ENCODE measurements at regions not wholly inside any gene's neighbourhood (a gene's known extent, or its start where the extent isn't known, plus 50 kb on each side); places are given as distances from the start of the nearest gene placed in this dataset.

- no peak for DNase-seq (ENCODE audit: low read depth, low spot score)
- peaks cover 3% of the 10 kb centered on the region for H3K4me1 ChIP-seq (ENCODE audit: insufficient read depth, insufficient read length)
Observed at GRCh38 chr3:17891139-17891856, 148.9 kb upstream of the TBC1D5 start.

GRCh38 chr3:17885986-17886385, 143.6 kb upstream of the TBC1D5 start:
- TF ChIP-seq YY1 (IDR thresholded peaks at IDR 0.05; ENCODE audit: insufficient read depth, insufficient read length) (no peak), SUZ12 (IDR thresholded peaks at IDR 0.05; ENCODE audit: extremely low read depth, insufficient read depth, insufficient read length) (no peak), ZNF274 (IDR thresholded peaks at IDR 0.05; ENCODE audit: low read depth, low read length) (no peak)

More at GRCh38 chr3:17891139-17891856, 148.9 kb upstream of the TBC1D5 start:
- H3K9ac ChIP-seq (ENCODE audit: insufficient read length, low read depth) = no peak overlapping the region
- no peaks in the 10 kb centered on the region for H3K36me3 ChIP-seq (ENCODE audit: insufficient read depth, insufficient read length, low read length)
- no peaks in the 10 kb centered on the region for H3K27me3 ChIP-seq (ENCODE audit: insufficient read depth, insufficient read length)
- no peaks in the 10 kb centered on the region for H3K9me3 ChIP-seq (ENCODE audit: insufficient read depth, low read length)
- TF ChIP-seq SUZ12 (IDR thresholded peaks at IDR 0.05; ENCODE audit: extremely low read depth, insufficient read depth, insufficient read length) (no peak), ZNF274 (IDR thresholded peaks at IDR 0.05; ENCODE audit: low read depth, low read length) (no peak), YY1 (IDR thresholded peaks at IDR 0.05; ENCODE audit: insufficient read depth, insufficient read length) (no peak)
- H3K4me3 ChIP-seq (ENCODE audit: insufficient read length, low read depth) = no peak overlapping the region

GRCh38 chr3:17882981-17883380, 140.6 kb upstream of the TBC1D5 start:
- H3K27me3 ChIP-seq (ENCODE audit: insufficient read depth, insufficient read length) = no peaks in the 10 kb centered on the region
- no peak overlapping the region for H3K4me3 ChIP-seq (ENCODE audit: insufficient read length, low read depth)
- H3K36me3 ChIP-seq (ENCODE audit: insufficient read depth, insufficient read length, low read length) = peaks cover 3% of the 10 kb centered on the region
- TF ChIP-seq ZNF274 (IDR thresholded peaks at IDR 0.05; ENCODE audit: low read depth, low read length) = no peak
- TF ChIP-seq YY1 (IDR thresholded peaks at IDR 0.05; ENCODE audit: insufficient read depth, insufficient read length) = no peak
- no peak for TF ChIP-seq SUZ12 (IDR thresholded peaks at IDR 0.05; ENCODE audit: extremely low read depth, insufficient read depth, insufficient read length)
- H3K9ac ChIP-seq (ENCODE audit: insufficient read length, low read depth) = no peak overlapping the region
- no peaks in the 10 kb centered on the region for H3K9me3 ChIP-seq (ENCODE audit: insufficient read depth, low read length)
- DNase-seq (ENCODE audit: low read depth, low spot score) = no peak
- no peaks in the 10 kb centered on the region for H3K4me1 ChIP-seq (ENCODE audit: insufficient read depth, insufficient read length)

More at GRCh38 chr3:17885986-17886385, 143.6 kb upstream of the TBC1D5 start:
- no peaks in the 10 kb centered on the region for H3K27me3 ChIP-seq (ENCODE audit: insufficient read depth, insufficient read length)
- H3K9ac ChIP-seq (ENCODE audit: insufficient read length, low read depth) = no peak overlapping the region
- H3K36me3 ChIP-seq (ENCODE audit: insufficient read depth, insufficient read length, low read length) = peaks cover 3% of the 10 kb centered on the region
- H3K4me1 ChIP-seq (ENCODE audit: insufficient read depth, insufficient read length) = no peaks in the 10 kb centered on the region
- no peak overlapping the region for H3K4me3 ChIP-seq (ENCODE audit: insufficient read length, low read depth)
- H3K9me3 ChIP-seq (ENCODE audit: insufficient read depth, low read length) = no peaks in the 10 kb centered on the region
- no peak for DNase-seq (ENCODE audit: low read depth, low spot score)

GRCh38 chr3:17877299-17877698, 134.9 kb upstream of the TBC1D5 start:
- H3K9me3 ChIP-seq (ENCODE audit: insufficient read depth, low read length) = no peaks in the 10 kb centered on the region
- H3K9ac ChIP-seq (ENCODE audit: insufficient read length, low read depth) = no peak overlapping the region
- DNase-seq (ENCODE audit: low read depth, low spot score) = no peak
- peaks cover 12% of the 10 kb centered on the region for H3K36me3 ChIP-seq (ENCODE audit: insufficient read depth, insufficient read length, low read length)
- no peaks in the 10 kb centered on the region for H3K27me3 ChIP-seq (ENCODE audit: insufficient read depth, insufficient read length)
- H3K4me1 ChIP-seq (ENCODE audit: insufficient read depth, insufficient read length) = no peaks in the 10 kb centered on the region
- H3K4me3 ChIP-seq (ENCODE audit: insufficient read length, low read depth) = no peak overlapping the region
- no peak for TF ChIP-seq SUZ12 (IDR thresholded peaks at IDR 0.05; ENCODE audit: extremely low read depth, insufficient read depth, insufficient read length)
- no peak for TF ChIP-seq ZNF274 (IDR thresholded peaks at IDR 0.05; ENCODE audit: low read depth, low read length)
- no peak for TF ChIP-seq YY1 (IDR thresholded peaks at IDR 0.05; ENCODE audit: insufficient read depth, insufficient read length)

- Histone ChIP-seq H3K36me3 (ENCODE audit: insufficient read depth, insufficient read length, low read length) (peaks cover 15% of the 10 kb centered on the region), H3K4me3 (ENCODE audit: insufficient read length, low read depth) (no peak overlapping the region), H3K27me3 (ENCODE audit: insufficient read depth, insufficient read length) (no peaks in the 10 kb centered on the region), H3K9me3 (ENCODE audit: insufficient read depth, low read length) (no peaks in the 10 kb centered on the region), H3K9ac (ENCODE audit: insufficient read length, low read depth) (no peak overlapping the region), H3K4me1 (ENCODE audit: insufficient read depth, insufficient read length) (no peaks in the 10 kb centered on the region)
- no peak for DNase-seq (ENCODE audit: low read depth, low spot score)
- TF ChIP-seq YY1 (IDR thresholded peaks at IDR 0.05; ENCODE audit: insufficient read depth, insufficient read length) = no peak
- no peak for TF ChIP-seq ZNF274 (IDR thresholded peaks at IDR 0.05; ENCODE audit: low read depth, low read length)
- TF ChIP-seq SUZ12 (IDR thresholded peaks at IDR 0.05; ENCODE audit: extremely low read depth, insufficient read depth, insufficient read length) = no peak
Observed at GRCh38 chr3:17874636-17875035, 132.2 kb upstream of the TBC1D5 start.

- no peak overlapping the region for H3K4me3 ChIP-seq (ENCODE audit: insufficient read length, low read depth)
- H3K27me3 ChIP-seq (ENCODE audit: insufficient read depth, insufficient read length) = no peaks in the 10 kb centered on the region
- H3K9me3 ChIP-seq (ENCODE audit: insufficient read depth, low read length) = no peaks in the 10 kb centered on the region
- no peak overlapping the region for H3K9ac ChIP-seq (ENCODE audit: insufficient read length, low read depth)
- no peak for DNase-seq (ENCODE audit: low read depth, low spot score)
- H3K4me1 ChIP-seq (ENCODE audit: insufficient read depth, insufficient read length) = no peaks in the 10 kb centered on the region
- no peak for TF ChIP-seq YY1 (IDR thresholded peaks at IDR 0.05; ENCODE audit: insufficient read depth, insufficient read length)
- TF ChIP-seq ZNF274 (IDR thresholded peaks at IDR 0.05; ENCODE audit: low read depth, low read length) = no peak
- TF ChIP-seq SUZ12 (IDR thresholded peaks at IDR 0.05; ENCODE audit: extremely low read depth, insufficient read depth, insufficient read length) = no peak
- H3K36me3 ChIP-seq (ENCODE audit: insufficient read depth, insufficient read length, low read length) = peaks cover 17% of the 10 kb centered on the region
Observed at GRCh38 chr3:17872457-17872856, 130.0 kb upstream of the TBC1D5 start.

- no peak for TF ChIP-seq ZNF274 (IDR thresholded peaks at IDR 0.05; ENCODE audit: low read depth, low read length)
- no peak for TF ChIP-seq SUZ12 (IDR thresholded peaks at IDR 0.05; ENCODE audit: extremely low read depth, insufficient read depth, insufficient read length)
- no peak for TF ChIP-seq YY1 (IDR thresholded peaks at IDR 0.05; ENCODE audit: insufficient read depth, insufficient read length)
- no peak for DNase-seq (ENCODE audit: low read depth, low spot score)
- Histone ChIP-seq H3K9me3 (ENCODE audit: insufficient read depth, low read length) (no peaks in the 10 kb centered on the region), H3K27me3 (ENCODE audit: insufficient read depth, insufficient read length) (no peaks in the 10 kb centered on the region), H3K9ac (ENCODE audit: insufficient read length, low read depth) (no peak overlapping the region), H3K4me3 (ENCODE audit: insufficient read length, low read depth) (no peak overlapping the region), H3K36me3 (ENCODE audit: insufficient read depth, insufficient read length, low read length) (peaks cover 37% of the 10 kb centered on the region), H3K4me1 (ENCODE audit: insufficient read depth, insufficient read length) (peaks cover 3% of the 10 kb centered on the region)
Observed at GRCh38 chr3:17865631-17866030, 123.2 kb upstream of the TBC1D5 start.
